GM18858 (cell line): ENCODE measurements at regions not wholly inside any gene's neighbourhood (a gene's known extent, or its start where the extent isn't known, plus 50 kb on each side); places are given as distances from the start of the nearest gene placed in this dataset.
"Not testable (repeated sequence)": the region's sequence is repeated elsewhere in the genome, so short reads cannot be mapped to it uniquely, and the experiment has no call there.

Source experiments
- ATAC-seq: cut with Tn5 transposase; IDR thresholded peaks from one replicate; pipeline ENCODE4 v1.9.1; 2021; ENCODE audit not compliant: unreplicated experiment

- ATAC-seq, result no peak
Observed at GRCh38 chrX:94814216-94814615, 1140.2 kb downstream of the FAM133A start.

- ATAC-seq, result peak; percentile 81
Observed at GRCh38 chrX:94830717-94831116, 1156.7 kb downstream of the FAM133A start.

- ATAC-seq, result no peak
Observed at GRCh38 chrX:94831364-94831763, 1157.4 kb downstream of the FAM133A start.

GRCh38 chrX:94834226-94834625 lies 1160.2 kb downstream of the FAM133A start:
- no peak for ATAC-seq

GRCh38 chrX:94850811-94851210 lies 1176.8 kb downstream of the FAM133A start:
- no peak for ATAC-seq

GRCh38 chrX:94854251-94854650 lies 1180.2 kb downstream of the FAM133A start:
- ATAC-seq, result no peak

GRCh38 chrX:94862470-94862869 lies 1188.5 kb downstream of the FAM133A start:
- ATAC-seq, result not testable (repeated sequence)

GRCh38 chrX:94871640-94872039 lies 1197.6 kb downstream of the FAM133A start:
- no peak for ATAC-seq

GRCh38 chrX:94901849-94902248 lies 1227.8 kb downstream of the FAM133A start:
- ATAC-seq, result no peak

- ATAC-seq, result no peak
Observed at GRCh38 chrX:94908171-94908570, 1234.2 kb downstream of the FAM133A start.

GRCh38 chrX:94908648-94909047 lies 1234.6 kb downstream of the FAM133A start:
- ATAC-seq, result no peak

- no peak for ATAC-seq
Observed at GRCh38 chrX:94914235-94914634, 1240.2 kb downstream of the FAM133A start.

- peak; percentile 91 for ATAC-seq
Observed at GRCh38 chrX:94932278-94932965, 1258.4 kb downstream of the FAM133A start.

GRCh38 chrX:94936722-94937121 lies 1262.7 kb downstream of the FAM133A start:
- ATAC-seq, result no peak

- ATAC-seq, result no peak
Observed at GRCh38 chrX:94937491-94937890, 1263.5 kb downstream of the FAM133A start.

GRCh38 chrX:94942603-94943002 lies 1268.6 kb downstream of the FAM133A start:
- ATAC-seq, result no peak

- not testable (repeated sequence) for ATAC-seq
Observed at GRCh38 chrX:94946137-94946536, 1272.1 kb downstream of the FAM133A start.

- ATAC-seq, result no peak
Observed at GRCh38 chrX:94961730-94962129, 1287.7 kb downstream of the FAM133A start.

GRCh38 chrX:94977562-94977961 lies 1303.6 kb downstream of the FAM133A start:
- ATAC-seq, result no peak

- ATAC-seq, result no peak
Observed at GRCh38 chrX:94977986-94978385, 1304.0 kb downstream of the FAM133A start.
